ENCODE measurements at regions not wholly inside any gene's neighbourhood (a gene's known extent, or its start where the extent isn't known, plus 50 kb on each side); places are given as distances from the start of the nearest gene placed in this dataset.

GRCh38 chr2:196538646-196539045, 100.9 kb upstream of the CCDC150 start:
- H3K27me3 ChIP-seq, result no peaks in the 10 kb centered on the region
- H3K4me1 ChIP-seq, result no peaks in the 10 kb centered on the region
- H3K36me3 ChIP-seq, result no peaks in the 10 kb centered on the region
- H3K27ac ChIP-seq, result no peak overlapping the region
- TF ChIP-seq CTCF (IDR thresholded peaks at IDR 0.05) (no peak), POLR2A (IDR thresholded peaks at IDR 0.05) (no peak)
- intact Hi-C loops (cut with DNase I), result no loop called here
- no peak for DNase-seq
- 74 to 88% methylated on average over 5 of the region's 5 CpGs for WGBS, 2 donors
- no peak overlapping the region for H3K4me3 ChIP-seq
- H3K9me3 ChIP-seq, result no peaks in the 10 kb centered on the region

GRCh38 chr2:196544906-196545433, 94.5 kb upstream of the CCDC150 start:
- DNase-seq, result no peak
- TF ChIP-seq POLR2A (IDR thresholded peaks at IDR 0.05), result no peak
- TF ChIP-seq CTCF (IDR thresholded peaks at IDR 0.05), result no peak
- intact Hi-C loops (cut with DNase I), result no loop called here
- no peaks in the 10 kb centered on the region for H3K27me3 ChIP-seq
- no peak overlapping the region for H3K27ac ChIP-seq
- H3K9me3 ChIP-seq, result no peaks in the 10 kb centered on the region
- H3K4me1 ChIP-seq, result peaks cover 0 to 4% (median 0%) of the 10 kb centered on the region in 3 donors
- WGBS, 2 donors, result 63 to 76% methylated on average over 3 of the region's 3 CpGs
- H3K4me3 ChIP-seq, result no peak overlapping the region
- no peaks in the 10 kb centered on the region for H3K36me3 ChIP-seq

- no peak overlapping the region for H3K27ac ChIP-seq
- H3K4me1 ChIP-seq, result peaks cover 0 to 14% (median 0%) of the 10 kb centered on the region in 3 donors
- intact Hi-C loops (cut with DNase I), result no loop called here
- WGBS, 2 donors, result 73 to 81% methylated on average over 4 of the region's 4 CpGs
- H3K4me3 ChIP-seq, result no peak overlapping the region
- no peaks in the 10 kb centered on the region for H3K36me3 ChIP-seq
- no peaks in the 10 kb centered on the region for H3K27me3 ChIP-seq
- no peak for DNase-seq
- no peak for TF ChIP-seq CTCF (IDR thresholded peaks at IDR 0.05)
- TF ChIP-seq POLR2A (IDR thresholded peaks at IDR 0.05), result no peak
- no peaks in the 10 kb centered on the region for H3K9me3 ChIP-seq
Measured at GRCh38 chr2:196546151-196546919, 93.2 kb upstream of the CCDC150 start.

- Histone ChIP-seq H3K27me3 (no peaks in the 10 kb centered on the region), H3K36me3 (no peaks in the 10 kb centered on the region), H3K4me3 (no peak overlapping the region), H3K9me3 (no peaks in the 10 kb centered on the region), H3K4me1 (peaks cover 0 to 14% (median 0%) of the 10 kb centered on the region in 3 donors), H3K27ac (no peak overlapping the region)
- TF ChIP-seq POLR2A (IDR thresholded peaks at IDR 0.05), result no peak
- TF ChIP-seq CTCF (IDR thresholded peaks at IDR 0.05), result no peak
- 92 to 96% methylated on average over 3 of the region's 3 CpGs for WGBS, 2 donors
- intact Hi-C loops (cut with DNase I), result no loop called here
- no peak for DNase-seq
Measured at GRCh38 chr2:196549052-196549451, 90.5 kb upstream of the CCDC150 start.

GRCh38 chr2:196551014-196551413, 88.5 kb upstream of the CCDC150 start:
- no peak overlapping the region for H3K4me3 ChIP-seq

More at GRCh38 chr2:196551014-196551413, 88.5 kb upstream of the CCDC150 start:
- no peak for DNase-seq
- Histone ChIP-seq H3K27ac (no peak overlapping the region), H3K27me3 (no peaks in the 10 kb centered on the region), H3K4me1 (peaks cover 0 to 14% (median 0%) of the 10 kb centered on the region in 3 donors), H3K36me3 (no peaks in the 10 kb centered on the region), H3K9me3 (no peaks in the 10 kb centered on the region)
- intact Hi-C loops (cut with DNase I), result no loop called here
- TF ChIP-seq CTCF (IDR thresholded peaks at IDR 0.05) (no peak), POLR2A (IDR thresholded peaks at IDR 0.05) (no peak)
